ENCODE measurements at regions not wholly inside any gene's neighbourhood (a gene's known extent, or its start where the extent isn't known, plus 50 kb on each side); places are given as distances from the start of the nearest gene placed in this dataset.

GRCh38 chr20:41960166-41960565, 342.0 kb upstream of the CHD6 start:
- Histone ChIP-seq H3K27ac (ENCODE audit: low read depth, low read length) (no peak overlapping the region), H3K36me3 (ENCODE audit: control insufficient read depth in 1 of 2, insufficient read depth in 2 of 2, low read length in 2 of 2) (no peaks in the 10 kb centered on the region), H2AFZ (ENCODE audit: low read depth, low read length, poor library complexity, severe bottlenecking) (no peak overlapping the region), H3K79me2 (ENCODE audit: insufficient read depth, low read length) (no peaks in the 10 kb centered on the region), H3K9me3 (ENCODE audit: control insufficient read depth in 1 of 2, insufficient read depth in 1 of 2, low read depth in 1 of 2, low read length in 2 of 2) (no peaks in the 10 kb centered on the region; a peak in 2 of 4 replicates), H3K27me3 (ENCODE audit: insufficient read depth, low read length) (no peaks in the 10 kb centered on the region), H3K9me2 (ENCODE audit: insufficient read depth) (no peaks in the 10 kb centered on the region), H3K4me1 (ENCODE audit: control insufficient read depth in 1 of 2, insufficient read depth in 2 of 2, low read length in 2 of 2) (no peaks in the 10 kb centered on the region), H3K4me2 (ENCODE audit: low read length) (no peak overlapping the region), H4K20me1 (ENCODE audit: insufficient read depth) (no peaks in the 10 kb centered on the region), H3K9ac (ENCODE audit: low read length) (no peak overlapping the region), H3K4me3 (replicated peaks in 1 of 2; ENCODE audit: low read depth in 1 of 2, low read length in 2 of 2) (no peak overlapping the region)
- POLR2A ChIA-PET = no interaction called here
- TF ChIP-seq YY1 (IDR thresholded peaks at IDR 0.05; ENCODE audit: extremely low read depth, insufficient replicate concordance, low read depth, low read length) = no peak
- TF ChIP-seq ZNF274 (IDR thresholded peaks at IDR 0.05; ENCODE audit: low read depth, low read length) = no peak
- no peak for TF ChIP-seq CTCF (IDR thresholded peaks at IDR 0.05 in 2 of 3, conservative IDR thresholded peaks at IDR 0.05 in 1 of 3; ENCODE audit: borderline replicate concordance in 1 of 3, insufficient read depth in 1 of 3, low read depth in 2 of 3, low read length in 2 of 3)
- no peak for TF ChIP-seq EZH2 (IDR thresholded peaks at IDR 0.05)
- TF ChIP-seq RAD21 (IDR thresholded peaks at IDR 0.05; ENCODE audit: low read depth) = no peak
- TF ChIP-seq MAX (IDR thresholded peaks at IDR 0.05) = no peak
- no peak for TF ChIP-seq SIN3A (IDR thresholded peaks at IDR 0.05; ENCODE audit: low read depth)
- TF ChIP-seq REST (IDR thresholded peaks at IDR 0.05; ENCODE audit: low read depth) = no peak
- TF ChIP-seq JUND (IDR thresholded peaks at IDR 0.05) = no peak
- TF ChIP-seq CBX3 (IDR thresholded peaks at IDR 0.05; ENCODE audit: low read depth) = no peak
- no peak for TF ChIP-seq POLR2AphosphoS5 (IDR thresholded peaks at IDR 0.05; ENCODE audit: low read depth, low read length)
- no peak for TF ChIP-seq ZBTB33 (IDR thresholded peaks at IDR 0.05; ENCODE audit: extremely low read depth, insufficient replicate concordance, low read length)
- no peak for TF ChIP-seq SP1 (IDR thresholded peaks at IDR 0.05; ENCODE audit: low read depth)
- TF ChIP-seq ELF1 (IDR thresholded peaks at IDR 0.05; ENCODE audit: borderline replicate concordance, low read depth) = no peak
- no peak for TF ChIP-seq CEBPB (IDR thresholded peaks at IDR 0.05; ENCODE audit: low read depth)
- no peak for TF ChIP-seq SRF (IDR thresholded peaks at IDR 0.05; ENCODE audit: low read depth)
- TF ChIP-seq TCF7L2 (IDR thresholded peaks at IDR 0.05; ENCODE audit: borderline replicate concordance, extremely low read depth, insufficient read depth, insufficient read length) = no peak
- no peak for TF ChIP-seq ZFX (IDR thresholded peaks at IDR 0.05)
- CTCF ChIA-PET = no interaction called here
- BruUV-seq (replicated peaks) = no TSS peak
- DNase-seq (ENCODE audit: low read depth, low spot score) = no peak
- intact Hi-C loops (cut with micrococcal nuclease) = no loop called here
- no peak for ATAC-seq
- RAD21 ChIA-PET (ENCODE audit: low non-redundant PET in 1 of 2, low total read pairs in 2 of 2, uncharacterized antibody in 2 of 2, unreplicated experiment in 2 of 2) = no interaction called here
